DND-41 (cell line): ENCODE measurements at regions not wholly inside any gene's neighbourhood (a gene's known extent, or its start where the extent isn't known, plus 50 kb on each side); places are given as distances from the start of the nearest gene placed in this dataset.
A peak's percentile ranks its signal among the peaks of the same experiment; 100 is the strongest.

Experiments used
- ATAC-seq: fragments of 200-7000 bp; cut with Tn5 transposase; 3 replicates; pipeline ENCODE4 v1.9.1; 2021; ENCODE audit warnings: low read depth; ENCODE audit not compliant: insufficient read depth
- DNase-seq: peaks from one replicate; pipeline ENCODE4 v3.0.0-alpha.2; 2020
- H2AFZ ChIP-seq: 2 replicates; pipeline ENCODE4 v1.6.0; 2012; ENCODE audit warnings: low read depth, low read length
- H3K27ac ChIP-seq: 2 replicates; pipeline ENCODE4 v1.5.1; 2012; ENCODE audit warnings: low read length, inconsistent platforms
- H3K27me3 ChIP-seq: fragments of 200-600 bp; sonication (generic); 2 replicates; pipeline ENCODE4 v1.6.0; 2012; ENCODE audit warnings: low read length, mild to moderate bottlenecking, inconsistent platforms; ENCODE audit not compliant: insufficient read depth, poor library complexity
- H3K36me3 ChIP-seq: 2 replicates; pipeline ENCODE4 v1.5.1; 2012; ENCODE audit warnings: low read length, inconsistent platforms; ENCODE audit not compliant: insufficient read depth
- H3K4me1 ChIP-seq: 2 replicates; pipeline ENCODE4 v1.5.1; 2012; ENCODE audit warnings: mild to moderate bottlenecking, low read length; ENCODE audit not compliant: insufficient read depth
- H3K4me2 ChIP-seq: 2 replicates; pipeline ENCODE4 v1.6.0; 2012; ENCODE audit warnings: mild to moderate bottlenecking, moderate library complexity, low read length, inconsistent platforms; ENCODE audit not compliant: insufficient read depth
- H3K4me3 ChIP-seq, 2 experiments: fragments of 200-600 bp in 1 of 2; shearing (Covaris generic) in 1 of 2; 2 replicates each; pipeline ENCODE4 v1.5.1; 2012 to 2016; ENCODE audit warnings: inconsistent platforms in 2 of 2, low read length in 2 of 2, mild to moderate bottlenecking in 2 of 2, low read depth in 1 of 2, moderate library complexity in 1 of 2
- H3K79me2 ChIP-seq: 2 replicates; pipeline ENCODE4 v1.6.0; 2012; ENCODE audit warnings: low read length, inconsistent platforms; ENCODE audit not compliant: insufficient read depth
- H3K9ac ChIP-seq: 2 replicates; pipeline ENCODE4 v1.6.0; 2012; ENCODE audit warnings: low read depth, mild to moderate bottlenecking, inconsistent platforms, low read length, moderate library complexity
- H3K9me3 ChIP-seq: 2 replicates; pipeline ENCODE4 v1.5.1; 2012; ENCODE audit warnings: low read length, moderate library complexity, mild to moderate bottlenecking, inconsistent platforms; ENCODE audit not compliant: insufficient read depth, severe bottlenecking
- H4K20me1 ChIP-seq: 2 replicates; pipeline ENCODE4 v1.6.0; 2012; ENCODE audit warnings: low read length; ENCODE audit not compliant: insufficient read depth
- EZH2 ChIP-seq: IDR thresholded peaks from 3 replicates; pipeline ENCODE4 v1.6.1; 2012; ENCODE audit warnings: borderline replicate concordance, low read depth, mild to moderate bottlenecking, moderate library complexity, low read length, inconsistent platforms; ENCODE audit not compliant: severe bottlenecking
- TF ChIP-seq, protein P1 (sequence below): IDR thresholded peaks from 2 replicates; pipeline ENCODE4 v1.5.1; 2012; ENCODE audit warnings: borderline replicate concordance, low read length, moderate library complexity, mild to moderate bottlenecking; ENCODE audit not compliant: poor library complexity, severe bottlenecking; ENCODE audit errors: extremely low read depth

DNA sequence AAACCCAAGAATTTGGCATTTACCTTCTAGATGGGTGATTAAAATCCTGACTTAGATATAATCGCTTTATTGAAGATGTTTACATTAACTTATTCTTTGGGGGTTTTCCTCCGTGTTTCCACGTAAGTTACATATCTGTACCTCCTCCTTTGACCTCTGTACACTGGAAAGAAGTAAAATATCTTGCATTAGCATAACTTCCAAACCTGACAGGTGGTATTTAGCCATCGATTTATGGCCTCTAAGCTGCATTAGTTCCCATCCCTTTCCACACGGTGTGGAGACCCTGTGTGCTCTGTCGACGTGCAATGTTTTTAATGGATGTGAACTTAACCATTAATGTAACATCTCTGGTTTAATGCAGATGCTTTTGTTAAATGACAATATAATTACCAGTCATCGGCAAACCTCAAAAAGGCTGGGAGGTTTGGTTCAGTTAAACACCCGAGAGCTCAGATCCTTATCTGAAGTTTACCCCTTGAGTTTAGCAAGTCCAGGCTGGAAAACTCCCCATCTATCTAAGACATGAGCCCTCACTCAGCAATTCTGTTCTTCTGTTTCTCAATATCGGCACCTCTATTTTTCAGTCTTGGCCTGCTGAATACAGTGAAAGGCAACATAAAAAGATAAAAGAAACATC is 295.2 kb downstream of the GATA3 start:
- Histone ChIP-seq H2AFZ (0 out of 2 replicates have a peak overlapping the region, but pooled peaks have one; percentile 24), H4K20me1 (no peaks in the 10 kb centered on the region), H3K9me3 (no peaks in the 10 kb centered on the region), H3K4me1 (peaks cover 15% of the 10 kb centered on the region), H3K27ac (peak overlapping the region; percentile 39; the same call in 1 of the 2 replicates), H3K79me2 (no peaks in the 10 kb centered on the region), H3K9ac (no peak overlapping the region), H3K4me2 (no peak overlapping the region), H3K36me3 (no peaks in the 10 kb centered on the region), H3K27me3 (no peaks in the 10 kb centered on the region), H3K4me3 (no peak overlapping the region)
- ATAC-seq: peak; percentile 33; the same call in 1 of the 3 replicates
- TF ChIP-seq, protein P1, sequence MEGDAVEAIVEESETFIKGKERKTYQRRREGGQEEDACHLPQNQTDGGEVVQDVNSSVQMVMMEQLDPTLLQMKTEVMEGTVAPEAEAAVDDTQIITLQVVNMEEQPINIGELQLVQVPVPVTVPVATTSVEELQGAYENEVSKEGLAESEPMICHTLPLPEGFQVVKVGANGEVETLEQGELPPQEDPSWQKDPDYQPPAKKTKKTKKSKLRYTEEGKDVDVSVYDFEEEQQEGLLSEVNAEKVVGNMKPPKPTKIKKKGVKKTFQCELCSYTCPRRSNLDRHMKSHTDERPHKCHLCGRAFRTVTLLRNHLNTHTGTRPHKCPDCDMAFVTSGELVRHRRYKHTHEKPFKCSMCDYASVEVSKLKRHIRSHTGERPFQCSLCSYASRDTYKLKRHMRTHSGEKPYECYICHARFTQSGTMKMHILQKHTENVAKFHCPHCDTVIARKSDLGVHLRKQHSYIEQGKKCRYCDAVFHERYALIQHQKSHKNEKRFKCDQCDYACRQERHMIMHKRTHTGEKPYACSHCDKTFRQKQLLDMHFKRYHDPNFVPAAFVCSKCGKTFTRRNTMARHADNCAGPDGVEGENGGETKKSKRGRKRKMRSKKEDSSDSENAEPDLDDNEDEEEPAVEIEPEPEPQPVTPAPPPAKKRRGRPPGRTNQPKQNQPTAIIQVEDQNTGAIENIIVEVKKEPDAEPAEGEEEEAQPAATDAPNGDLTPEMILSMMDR: no peak
- no peak for TF ChIP-seq EZH2
- DNase-seq: no peak

GRCh38 chr10:8350250-8350967 is 295.9 kb downstream of the GATA3 start:
- Histone ChIP-seq H3K4me1 (peaks cover 15% of the 10 kb centered on the region), H3K4me3 (no peak overlapping the region), H3K27me3 (no peaks in the 10 kb centered on the region), H3K79me2 (no peaks in the 10 kb centered on the region), H3K27ac (no peak overlapping the region), H3K36me3 (no peaks in the 10 kb centered on the region), H3K9me3 (no peaks in the 10 kb centered on the region), H3K9ac (no peak overlapping the region), H2AFZ (0 out of 2 replicates have a peak overlapping the region, but pooled peaks have one; percentile 24), H4K20me1 (no peaks in the 10 kb centered on the region), H3K4me2 (no peak overlapping the region)
- no peak for ATAC-seq
- DNase-seq: no peak
- TF ChIP-seq EZH2: no peak
- TF ChIP-seq, protein P1: no peak

DNA sequence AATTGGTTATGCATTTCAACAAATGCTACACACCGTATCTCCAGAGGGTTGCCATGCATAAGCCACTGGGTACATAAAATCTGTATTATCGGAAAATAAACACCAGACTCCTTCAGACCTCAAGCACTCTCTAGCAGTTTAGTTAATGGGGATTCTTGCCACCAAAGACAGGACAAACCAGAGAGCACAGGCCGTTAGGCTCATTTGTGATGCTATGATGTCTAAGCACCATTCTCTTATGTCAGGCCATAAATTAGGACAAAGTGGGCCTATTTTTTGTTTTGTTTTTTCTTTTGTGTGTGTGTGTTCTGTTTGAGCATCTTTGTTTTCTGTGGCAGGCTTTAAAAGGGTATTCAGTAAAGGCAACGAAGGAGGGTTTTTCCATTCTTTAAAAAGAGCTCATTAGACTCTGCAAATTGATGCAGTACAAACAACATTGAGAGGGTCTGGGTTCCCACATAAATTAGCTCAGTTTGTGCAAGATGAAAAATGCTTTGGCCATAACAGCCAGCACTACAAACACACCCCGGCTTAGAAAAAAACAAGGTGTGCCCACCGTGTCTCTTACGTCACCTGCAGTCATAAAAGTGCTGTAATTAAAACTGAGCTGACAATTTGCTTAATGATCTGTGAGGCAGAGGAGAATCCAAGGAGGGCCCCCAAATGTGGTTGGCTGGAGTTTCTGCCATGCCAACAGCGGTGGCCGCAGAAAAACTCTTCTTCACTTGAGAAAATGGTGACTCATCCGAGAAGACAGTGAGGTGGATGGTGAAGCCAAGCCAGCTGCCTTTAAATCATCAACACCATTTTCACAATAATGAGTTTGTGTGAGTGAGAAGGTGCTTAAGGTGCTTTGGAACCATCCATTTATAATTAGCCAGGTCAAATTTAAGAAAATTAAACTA is 297.9 kb downstream of the GATA3 start:
- Histone ChIP-seq H3K9me3 (no peaks in the 10 kb centered on the region), H3K4me1 (peaks cover 15% of the 10 kb centered on the region), H3K79me2 (no peaks in the 10 kb centered on the region), H3K4me2 (no peak overlapping the region), H2AFZ (no peak overlapping the region), H3K27ac (no peak overlapping the region), H3K36me3 (no peaks in the 10 kb centered on the region), H3K9ac (no peak overlapping the region), H3K27me3 (no peaks in the 10 kb centered on the region), H4K20me1 (no peaks in the 10 kb centered on the region), H3K4me3 (no peak overlapping the region)
- no peak for TF ChIP-seq EZH2
- TF ChIP-seq, protein P1: no peak
- ATAC-seq (no peak), DNase-seq (no peak)
